Thyroid gland (tissue), 4 donors: ENCODE measurements at regions not wholly inside any gene's neighbourhood (a gene's known extent, or its start where the extent isn't known, plus 50 kb on each side); places are given as distances from the start of the nearest gene placed in this dataset.

Source experiments
- DNase-seq, 2 donors: peaks; one replicate each; pipeline ENCODE4 v3.0.0-alpha.2; 2019
- H3K27ac ChIP-seq, 3 donors: fragments of 200-600 bp; sonication (generic); 1 replicate in 2 of 3; 2 replicates in 1 of 3; pipeline ENCODE4 v1.5.1; 2016 to 2019; ENCODE audit warnings: mild to moderate bottlenecking in 1 of 3, moderate library complexity in 1 of 3
- H3K27me3 ChIP-seq: fragments of 200-600 bp; sonication (generic); one replicate; pipeline ENCODE4 v1.5.1; 2019
- H3K36me3 ChIP-seq, 2 donors: fragments of 200-600 bp; sonication (generic); one replicate each; pipeline ENCODE4 v1.5.1; 2016 to 2019
- H3K4me1 ChIP-seq, 2 donors: fragments of 200-600 bp; sonication (generic); one replicate each; pipeline ENCODE4 v1.5.1; 2017 to 2019
- H3K4me3 ChIP-seq, 3 donors: fragments of 200-600 bp; sonication (generic); replicated peaks in 1 of 3; 1 replicate in 2 of 3; 2 replicates in 1 of 3; pipeline ENCODE4 v1.5.1; 2016; ENCODE audit warnings: mild to moderate bottlenecking in 1 of 3
- H3K9me3 ChIP-seq: fragments of 200-600 bp; sonication (generic); one replicate; pipeline ENCODE4 v1.5.1; 2017
- CTCF ChIP-seq, 6 experiments: fragments of 200-600 bp in 3 of 6; fragments of 450-650 bp in 3 of 6; sonication (generic) in 3 of 6; IDR thresholded peaks; one replicate each; pipeline ENCODE4 v1.5.1; 2016 to 2019; ENCODE audit warnings: antibody characterized with exemption in 6 of 6, mild to moderate bottlenecking in 2 of 6, inconsistent platforms in 1 of 6, moderate library complexity in 1 of 6
- POLR2A ChIP-seq, 2 donors: fragments of 450-650 bp; IDR thresholded peaks; one replicate each; pipeline ENCODE4 v1.6.1; 2017; ENCODE audit warnings: antibody characterized with exemption in 2 of 2, mild to moderate bottlenecking in 2 of 2, moderate library complexity in 1 of 2
- WGBS, 2 donors: methylation state at CpG; one replicate each; pipeline ENCODE4 v1.1.5; 2017; 5-methylcytosine and 5-hydroxymethylcytosine counted together
- intact Hi-C: fragments of 100-400 bp; cut with DNase I; formaldehyde crosslinking; loops from one replicate; pipeline ENCODE4 v1.15.1; 2023

GRCh38 chr14:34184126-34184525, 233.3 kb upstream of the EGLN3 start:
- no peaks in the 10 kb centered on the region for H3K9me3 ChIP-seq
- WGBS, 2 donors, result 89 to 90% methylated on average over 2 of the region's 2 CpGs
- no peaks in the 10 kb centered on the region for H3K4me1 ChIP-seq
- H3K27ac ChIP-seq, result no peak overlapping the region
- H3K4me3 ChIP-seq, result no peak overlapping the region
- no peaks in the 10 kb centered on the region for H3K36me3 ChIP-seq
- no peaks in the 10 kb centered on the region for H3K27me3 ChIP-seq
- DNase-seq, result no peak
- intact Hi-C loops, result no loop called here
- TF ChIP-seq CTCF (IDR thresholded peaks at IDR 0.05), result no peak
- TF ChIP-seq POLR2A (IDR thresholded peaks at IDR 0.05), result no peak

- TF ChIP-seq CTCF (IDR thresholded peaks at IDR 0.05) (no peak), POLR2A (IDR thresholded peaks at IDR 0.05) (no peak)
- H3K27me3 ChIP-seq, result no peaks in the 10 kb centered on the region
- H3K4me3 ChIP-seq, result no peak overlapping the region
- 92 to 93% methylated on average over 7 of the region's 7 CpGs for WGBS, 2 donors
- no peaks in the 10 kb centered on the region for H3K36me3 ChIP-seq
- DNase-seq, result no peak
- no peaks in the 10 kb centered on the region for H3K9me3 ChIP-seq
- intact Hi-C loops, result no loop called here
- no peak overlapping the region for H3K27ac ChIP-seq
- no peaks in the 10 kb centered on the region for H3K4me1 ChIP-seq
Measured at GRCh38 chr14:34183478-34183877, 232.6 kb upstream of the EGLN3 start.

GRCh38 chr14:34181338-34181737, 230.5 kb upstream of the EGLN3 start:
- no peak overlapping the region for H3K4me3 ChIP-seq
- no peaks in the 10 kb centered on the region for H3K27me3 ChIP-seq
- H3K27ac ChIP-seq, result no peak overlapping the region
- intact Hi-C loops, result no loop called here
- no peaks in the 10 kb centered on the region for H3K36me3 ChIP-seq
- no peak for TF ChIP-seq POLR2A (IDR thresholded peaks at IDR 0.05)
- no peak for TF ChIP-seq CTCF (IDR thresholded peaks at IDR 0.05)
- no peak for DNase-seq
- H3K4me1 ChIP-seq, result no peaks in the 10 kb centered on the region
- no peaks in the 10 kb centered on the region for H3K9me3 ChIP-seq
- 59 to 69% methylated on average over 2 of the region's 2 CpGs for WGBS, 2 donors

GRCh38 chr14:34180869-34181268, 230.0 kb upstream of the EGLN3 start:
- no peak for DNase-seq
- 80 to 92% methylated on average over 2 of the region's 2 CpGs for WGBS, 2 donors
- H3K27ac ChIP-seq, result no peak overlapping the region
- no peaks in the 10 kb centered on the region for H3K27me3 ChIP-seq
- TF ChIP-seq CTCF (IDR thresholded peaks at IDR 0.05) (no peak), POLR2A (IDR thresholded peaks at IDR 0.05) (no peak)
- no peaks in the 10 kb centered on the region for H3K4me1 ChIP-seq
- H3K4me3 ChIP-seq, result no peak overlapping the region
- no peaks in the 10 kb centered on the region for H3K36me3 ChIP-seq
- intact Hi-C loops, result no loop called here
- no peaks in the 10 kb centered on the region for H3K9me3 ChIP-seq

GRCh38 chr14:34180434-34180833, 229.6 kb upstream of the EGLN3 start:
- Histone ChIP-seq H3K4me1 (no peaks in the 10 kb centered on the region), H3K4me3 (no peak overlapping the region), H3K36me3 (no peaks in the 10 kb centered on the region), H3K27ac (no peak overlapping the region), H3K9me3 (no peaks in the 10 kb centered on the region), H3K27me3 (no peaks in the 10 kb centered on the region)
- TF ChIP-seq CTCF (IDR thresholded peaks at IDR 0.05) (no peak), POLR2A (IDR thresholded peaks at IDR 0.05) (no peak)
- 74 to 75% methylated on average over 4 of the region's 4 CpGs for WGBS, 2 donors
- DNase-seq, result no peak
- intact Hi-C loops, result no loop called here
